GM13977 (cell line): ENCODE measurements at regions not wholly inside any gene's neighbourhood (a gene's known extent, or its start where the extent isn't known, plus 50 kb on each side); places are given as distances from the start of the nearest gene placed in this dataset.

ENCODE experiments used
- DNase-seq: peaks from one replicate; pipeline ENCODE4 v3.0.0; 2012; ENCODE audit warnings: low spot score
- CTCF ChIP-seq: IDR thresholded peaks from 2 replicates; pipeline ENCODE4 v1.5.1; 2012; ENCODE audit warnings: mild to moderate bottlenecking, control low read depth; ENCODE audit not compliant: insufficient read depth; ENCODE audit errors: extremely low read depth, missing control alignments
- in situ Hi-C: fragments of 300-500 bp; cut with MboI; formaldehyde crosslinking; loops from one replicate; pipeline ENCODE4 v1.12.0; 2022; ENCODE audit warnings: low sequenced_read_pairs, low pct_unique_long_range_greater_than_20kb, mixed read lengths, inconsistent platforms; ENCODE audit not compliant: unreplicated experiment

- no peak for TF ChIP-seq CTCF
- no peak for DNase-seq
Observed at GRCh38 chr15:85897895-85898717, 103.4 kb upstream of the KLHL25 start.

GRCh38 chr15:85899927-85900326, 105.2 kb upstream of the KLHL25 start:
- TF ChIP-seq CTCF: no peak
- in situ Hi-C loops: no loop called here
- DNase-seq: no peak

More at GRCh38 chr15:85897895-85898717, 103.4 kb upstream of the KLHL25 start:
- in situ Hi-C loops: no loop called here

DNA sequence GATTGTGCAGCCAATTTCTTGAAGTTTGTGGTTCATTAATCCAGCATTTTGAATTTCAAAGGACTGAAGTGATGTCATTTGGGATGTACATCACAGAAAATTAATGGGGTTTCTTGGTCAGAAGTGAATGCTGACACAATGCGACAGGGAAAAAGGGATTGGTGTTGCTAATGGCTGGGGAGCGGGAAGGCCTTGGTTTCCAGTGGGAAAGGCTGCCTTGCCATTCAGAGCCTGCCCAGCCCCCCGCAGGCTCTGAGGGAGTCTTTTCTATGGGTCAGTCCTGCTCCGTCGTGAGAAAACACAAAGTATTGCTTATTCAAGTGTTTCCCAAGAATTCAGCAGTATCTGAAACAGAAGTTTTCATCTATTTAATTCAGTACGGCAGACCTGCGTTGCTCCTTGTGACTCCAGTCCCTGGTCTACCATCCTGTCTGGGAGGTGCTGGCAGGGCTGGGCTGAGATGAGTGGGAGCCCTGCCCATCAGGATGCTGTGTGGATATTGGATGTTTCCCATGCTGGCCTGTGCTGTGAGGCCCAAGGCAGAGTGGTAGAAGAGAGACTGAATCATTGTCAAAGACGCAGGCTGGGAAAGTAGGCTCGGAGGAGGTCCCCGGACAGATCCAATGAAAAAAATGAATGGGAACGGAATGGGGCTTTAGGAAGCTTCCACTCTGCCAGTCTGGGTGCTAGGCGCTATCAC, 111.2 kb upstream of the KLHL25 start:
- TF ChIP-seq CTCF: no peak
- in situ Hi-C loops: no loop called here
- no peak for DNase-seq

- no peak for TF ChIP-seq CTCF
- in situ Hi-C loops: no loop called here
Observed at GRCh38 chr15:85906640-85907039, 111.9 kb upstream of the KLHL25 start.

DNA sequence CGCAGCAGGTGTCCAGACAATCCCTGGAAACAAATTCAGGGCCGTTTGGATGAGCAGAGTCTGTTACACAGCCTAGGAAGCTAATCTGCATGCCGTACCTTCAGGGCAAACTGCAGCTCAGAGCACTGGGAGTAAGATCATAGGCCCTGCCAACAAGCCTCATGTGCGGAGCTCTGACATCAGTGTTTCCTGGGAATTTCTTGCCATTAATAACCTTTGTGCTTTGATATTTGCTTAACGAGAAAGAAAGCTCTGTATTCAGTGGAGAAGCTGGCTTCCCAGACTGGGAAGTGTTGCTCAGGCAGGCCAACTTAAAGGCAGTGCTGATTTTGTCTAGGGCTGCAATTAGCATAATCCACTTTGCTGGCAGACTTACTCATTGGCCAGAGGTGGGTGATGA, 116.1 kb upstream of the KLHL25 start:
- in situ Hi-C loops: no loop called here
- TF ChIP-seq CTCF: no peak
- no peak for DNase-seq

More at GRCh38 chr15:85906640-85907039, 111.9 kb upstream of the KLHL25 start:
- no peak for DNase-seq

DNA sequence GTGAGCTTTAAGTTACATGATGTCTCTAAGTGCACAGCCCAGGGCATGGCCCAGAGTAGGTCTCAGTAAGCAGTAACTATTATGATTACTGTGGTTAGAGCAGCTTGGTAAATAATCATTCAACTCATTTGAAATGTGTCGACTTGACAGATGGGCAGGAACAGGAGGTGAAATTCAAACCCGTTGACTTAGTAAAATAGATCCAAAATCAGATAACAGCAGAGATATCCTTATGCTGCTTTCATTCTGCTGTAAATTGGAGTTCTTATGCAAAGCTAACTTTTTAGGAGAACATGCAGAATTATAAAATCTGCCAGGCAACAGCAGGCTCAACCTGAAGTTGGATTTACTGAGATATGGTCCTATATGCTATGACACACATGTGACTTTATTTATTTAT, 118.7 kb upstream of the KLHL25 start:
- no peak for TF ChIP-seq CTCF
- in situ Hi-C loops: no loop called here
- DNase-seq: no peak
